ENCODE measurements at regions not wholly inside any gene's neighbourhood (a gene's known extent, or its start where the extent isn't known, plus 50 kb on each side); places are given as distances from the start of the nearest gene placed in this dataset.

GRCh38 chr4:158333820-158334219 is 123.5 kb downstream of the TMEM144 start:
- TF ChIP-seq CTCF (IDR thresholded peaks at IDR 0.05; ENCODE audit: low read length) (no peak), EZH2 (IDR thresholded peaks at IDR 0.05; ENCODE audit: borderline replicate concordance, low read length) (no peak)
